Sigmoid colon (tissue), 6 donors: ENCODE measurements at regions not wholly inside any gene's neighbourhood (a gene's known extent, or its start where the extent isn't known, plus 50 kb on each side); places are given as distances from the start of the nearest gene placed in this dataset.

ENCODE experiments used
- DNase-seq: peaks from one replicate; pipeline ENCODE4 v3.0.0-alpha.2; 2019
- H3K27ac ChIP-seq, 4 donors: fragments of 200-600 bp; sonication (generic); one replicate each; pipeline ENCODE4 v1.5.1; 2016 to 2019; ENCODE audit warnings: mild to moderate bottlenecking in 1 of 4
- H3K27me3 ChIP-seq, 3 donors: fragments of 200-600 bp; sonication (generic); one replicate each; pipeline ENCODE4 v1.5.1; 2019; ENCODE audit warnings: mild to moderate bottlenecking in 1 of 3
- H3K36me3 ChIP-seq, 4 donors: fragments of 200-600 bp; sonication (generic); one replicate each; pipeline ENCODE4 v1.5.1; 2016 to 2019
- H3K4me1 ChIP-seq, 4 donors: fragments of 200-600 bp; sonication (generic); one replicate each; pipeline ENCODE4 v1.5.1; 2017 to 2019
- H3K4me3 ChIP-seq, 4 donors: fragments of 200-600 bp; sonication (generic); one replicate each; pipeline ENCODE4 v1.5.1; 2017 to 2019; ENCODE audit warnings: mild to moderate bottlenecking in 2 of 4, moderate library complexity in 1 of 4
- H3K9me3 ChIP-seq, 4 donors: fragments of 200-600 bp in 3 of 4; sonication (generic) in 3 of 4; one replicate each; pipeline versions ENCODE4 v1.5.1 to v1.6.1; 2013 to 2019
- CTCF ChIP-seq, 4 experiments: fragments of 450-650 bp in 3 of 4; fragments of 200-600 bp in 1 of 4; IDR thresholded peaks; one replicate each; pipeline ENCODE4 v1.5.1; 2016 to 2019; ENCODE audit warnings: antibody characterized with exemption in 4 of 4, mild to moderate bottlenecking in 3 of 4, moderate library complexity in 2 of 4
- EP300 ChIP-seq, 4 donors: sonication (generic); formaldehyde crosslinking; IDR thresholded peaks; one replicate each; pipeline ENCODE4 v1.6.1; 2017; ENCODE audit warnings: antibody characterized with exemption in 4 of 4
- POLR2A ChIP-seq, 2 donors: fragments of 450-650 bp; IDR thresholded peaks; one replicate each; pipeline ENCODE4 v1.6.1; 2016; ENCODE audit warnings: antibody characterized with exemption in 2 of 2, mild to moderate bottlenecking in 2 of 2, moderate library complexity in 2 of 2
- POLR2AphosphoS5 ChIP-seq, 4 donors: sonication (generic); formaldehyde crosslinking; IDR thresholded peaks; one replicate each; pipeline ENCODE4 v1.6.1; 2017; ENCODE audit warnings: antibody characterized with exemption in 4 of 4
- WGBS, 2 donors: extraction: QIAGEN DNeasy Blood & Tissue Kit; methylation state at CpG; one replicate each; pipeline ENCODE4 v1.1.7; 2013; 5-methylcytosine and 5-hydroxymethylcytosine counted together
- intact Hi-C: fragments of 100-400 bp; cut with DNase I; formaldehyde crosslinking; loops from one replicate; pipeline ENCODE4 v1.15.1; 2023
- donor health status: healthy with polysubstance abuse.
- donor health status: healthy.

GRCh38 chr2:19416784-19417684, 58.6 kb upstream of the OSR1 start:
- no peak for DNase-seq
- Histone ChIP-seq H3K27me3 (no peaks in the 10 kb centered on the region), H3K9me3 (peaks cover 0 to 6% (median 2%) of the 10 kb centered on the region in 4 donors), H3K4me1 (no peaks in the 10 kb centered on the region), H3K27ac (no peak overlapping the region), H3K36me3 (no peaks in the 10 kb centered on the region), H3K4me3 (no peak overlapping the region)
- intact Hi-C loops, result no loop called here
- TF ChIP-seq POLR2AphosphoS5 (IDR thresholded peaks at IDR 0.05) (no peak), POLR2A (IDR thresholded peaks at IDR 0.05) (no peak), EP300 (IDR thresholded peaks at IDR 0.05) (no peak), CTCF (IDR thresholded peaks at IDR 0.05) (no peak)
- 78 to 84% methylated on average over 3 of the region's 3 CpGs for WGBS, 2 donors

DNA sequence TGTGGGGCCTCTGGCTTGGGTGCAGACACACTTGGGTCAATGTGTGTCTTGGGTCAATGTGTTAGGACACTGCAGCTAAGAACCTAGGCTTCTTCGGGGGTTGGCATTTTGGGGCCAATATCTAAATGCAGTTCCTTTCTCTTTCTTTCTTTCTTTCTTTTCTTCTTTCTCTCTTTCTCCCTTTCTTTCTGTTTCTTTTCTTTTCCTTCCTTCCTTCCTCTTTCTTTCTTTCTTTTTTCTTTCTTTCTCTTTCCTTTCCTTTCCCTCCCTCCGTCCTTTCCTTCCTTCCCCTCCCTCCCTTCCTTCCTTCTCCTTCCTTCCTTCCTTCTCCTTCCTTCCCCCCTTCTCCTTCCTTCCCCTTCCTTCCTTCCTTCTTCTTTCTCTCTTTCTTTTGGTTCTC, 57.7 kb upstream of the OSR1 start:
- no peaks in the 10 kb centered on the region for H3K27me3 ChIP-seq
- no peaks in the 10 kb centered on the region for H3K36me3 ChIP-seq
- TF ChIP-seq POLR2A (IDR thresholded peaks at IDR 0.05) (no peak), CTCF (IDR thresholded peaks at IDR 0.05) (no peak), POLR2AphosphoS5 (IDR thresholded peaks at IDR 0.05) (no peak), EP300 (IDR thresholded peaks at IDR 0.05) (no peak)
- 78 to 84% methylated on average over 2 of the region's 2 CpGs for WGBS, 2 donors
- intact Hi-C loops, result no loop called here
- H3K4me1 ChIP-seq, result no peaks in the 10 kb centered on the region
- no peak for DNase-seq
- peaks cover 0 to 6% (median 3%) of the 10 kb centered on the region in 4 donors for H3K9me3 ChIP-seq
- H3K27ac ChIP-seq, result no peak overlapping the region
- H3K4me3 ChIP-seq, result no peak overlapping the region

DNA sequence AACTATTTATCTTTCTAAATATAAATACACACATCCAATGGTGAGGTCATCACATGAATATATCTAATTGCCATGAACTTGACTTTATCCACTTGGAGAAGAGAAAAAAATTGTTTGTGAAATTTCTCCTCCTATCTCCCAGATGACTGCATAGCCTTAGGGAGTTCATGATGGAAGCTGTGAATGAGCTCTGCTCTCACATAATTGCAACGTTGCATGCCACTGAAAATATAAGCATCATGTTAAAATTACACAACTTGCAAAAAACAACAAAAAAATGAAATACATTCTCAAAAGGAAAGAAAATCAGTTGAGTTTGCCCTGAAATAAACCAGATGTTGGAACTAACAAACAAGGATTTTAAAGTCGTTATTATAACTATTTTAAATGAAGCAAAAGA, 50.6 kb upstream of the OSR1 start:
- 68 to 73% methylated on average over 2 of the region's 2 CpGs for WGBS, 2 donors
- Histone ChIP-seq H3K4me3 (no peak overlapping the region), H3K27me3 (no peaks in the 10 kb centered on the region), H3K36me3 (no peaks in the 10 kb centered on the region), H3K4me1 (no peaks in the 10 kb centered on the region), H3K27ac (no peak overlapping the region), H3K9me3 (peaks cover 0 to 5% (median 1%) of the 10 kb centered on the region in 4 donors)
- intact Hi-C loops, result no loop called here
- TF ChIP-seq CTCF (IDR thresholded peaks at IDR 0.05) (no peak), POLR2AphosphoS5 (IDR thresholded peaks at IDR 0.05) (no peak), POLR2A (IDR thresholded peaks at IDR 0.05) (no peak), EP300 (IDR thresholded peaks at IDR 0.05) (no peak)
- no peak for DNase-seq

DNA sequence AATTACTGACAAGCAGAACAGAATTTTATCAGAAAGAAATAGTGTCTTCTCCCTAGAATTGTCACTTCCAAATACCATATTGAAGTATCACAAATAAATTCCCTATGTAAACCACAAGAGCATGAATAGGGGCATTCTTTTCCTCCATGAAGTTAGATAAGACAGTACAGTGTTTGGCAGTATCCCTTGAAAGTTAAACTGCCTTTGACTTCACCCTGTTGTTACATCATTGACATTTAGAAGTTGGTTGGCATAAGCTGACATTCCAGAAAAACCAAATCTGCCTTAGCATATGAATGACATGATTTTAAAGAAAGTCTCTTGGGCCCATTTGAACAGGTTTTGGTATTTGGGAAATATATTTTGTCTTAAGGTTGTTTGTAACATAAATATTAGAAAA, 50.2 kb upstream of the OSR1 start:
- no peak for TF ChIP-seq POLR2AphosphoS5 (IDR thresholded peaks at IDR 0.05)
- no peak for TF ChIP-seq EP300 (IDR thresholded peaks at IDR 0.05)
- TF ChIP-seq POLR2A (IDR thresholded peaks at IDR 0.05), result no peak
- TF ChIP-seq CTCF (IDR thresholded peaks at IDR 0.05), result no peak
- Histone ChIP-seq H3K9me3 (peaks cover 0 to 5% (median 1%) of the 10 kb centered on the region in 4 donors), H3K36me3 (no peaks in the 10 kb centered on the region), H3K27ac (no peak overlapping the region), H3K27me3 (no peaks in the 10 kb centered on the region), H3K4me1 (no peaks in the 10 kb centered on the region), H3K4me3 (no peak overlapping the region)
- intact Hi-C loops, result no loop called here
- DNase-seq, result no peak
